ENCODE measurements at regions not wholly inside any gene's neighbourhood (a gene's known extent, or its start where the extent isn't known, plus 50 kb on each side); places are given as distances from the start of the nearest gene placed in this dataset.
A peak's percentile ranks its signal among the peaks of the same experiment; 100 is the strongest.

- DNase-seq (ENCODE audit: low spot score) = no peak
Observed at GRCh38 chr12:116651089-116651488, 86.8 kb downstream of the SPRING1 start.

GRCh38 chr12:116650585-116651087 lies 87.2 kb downstream of the SPRING1 start:
- DNase-seq (ENCODE audit: low spot score) = no peak

- no peak for DNase-seq (ENCODE audit: low spot score)
Observed at GRCh38 chr12:116650062-116650461, 87.8 kb downstream of the SPRING1 start.

- no peak for DNase-seq (ENCODE audit: low spot score)
Observed at GRCh38 chr12:116647813-116648212, 88.6 kb downstream of the MAP1LC3B2 start.

GRCh38 chr12:116646901-116647300 lies 87.7 kb downstream of the MAP1LC3B2 start:
- DNase-seq (ENCODE audit: low spot score) = no peak

GRCh38 chr12:116644806-116645205 lies 85.6 kb downstream of the MAP1LC3B2 start:
- no peak for DNase-seq (ENCODE audit: low spot score)

GRCh38 chr12:116642683-116643082 lies 83.5 kb downstream of the MAP1LC3B2 start:
- DNase-seq (ENCODE audit: low spot score) = no peak

- peak; percentile 25 for DNase-seq (ENCODE audit: low spot score)
Observed at GRCh38 chr12:116642106-116642505, 82.9 kb downstream of the MAP1LC3B2 start.

GRCh38 chr12:116640281-116640680 lies 81.1 kb downstream of the MAP1LC3B2 start:
- no peak for DNase-seq (ENCODE audit: low spot score)

- DNase-seq (ENCODE audit: low spot score) = no peak
Observed at GRCh38 chr12:116639765-116640164, 80.6 kb downstream of the MAP1LC3B2 start.

GRCh38 chr12:116638376-116638775 lies 79.2 kb downstream of the MAP1LC3B2 start:
- DNase-seq (ENCODE audit: low spot score) = no peak

- no peak for DNase-seq (ENCODE audit: low spot score)
Observed at GRCh38 chr12:116637589-116638150, 78.5 kb downstream of the MAP1LC3B2 start.

- no peak for DNase-seq (ENCODE audit: low spot score)
Observed at GRCh38 chr12:116636608-116637519, 77.7 kb downstream of the MAP1LC3B2 start.

GRCh38 chr12:116635487-116635886 lies 76.3 kb downstream of the MAP1LC3B2 start:
- no peak for DNase-seq (ENCODE audit: low spot score)

GRCh38 chr12:116633476-116633875 lies 74.3 kb downstream of the MAP1LC3B2 start:
- no peak for DNase-seq (ENCODE audit: low spot score)

- no peak for DNase-seq (ENCODE audit: low spot score)
Observed at GRCh38 chr12:116631619-116632018, 72.4 kb downstream of the MAP1LC3B2 start.

- no peak for DNase-seq (ENCODE audit: low spot score)
Observed at GRCh38 chr12:116630762-116631161, 71.6 kb downstream of the MAP1LC3B2 start.

- no peak for DNase-seq (ENCODE audit: low spot score)
Observed at GRCh38 chr12:116629480-116629879, 70.3 kb downstream of the MAP1LC3B2 start.

GRCh38 chr12:116628989-116629388 lies 69.8 kb downstream of the MAP1LC3B2 start:
- no peak for DNase-seq (ENCODE audit: low spot score)

GRCh38 chr12:116628450-116628793 lies 69.2 kb downstream of the MAP1LC3B2 start:
- no peak for DNase-seq (ENCODE audit: low spot score)

Measured in Ammon's horn (tissue), 1 donor.